H1 (cell line): ENCODE measurements at regions not wholly inside any gene's neighbourhood (a gene's known extent, or its start where the extent isn't known, plus 50 kb on each side); places are given as distances from the start of the nearest gene placed in this dataset.

Experiments used
- ATF3 ChIP-seq: IDR thresholded peaks from 2 replicates; pipeline ENCODE4 v1.6.1; 2011; ENCODE audit warnings: low read depth, mild to moderate bottlenecking, low read length; ENCODE audit not compliant: insufficient read depth
- CBX5 ChIP-seq: fragments of 300-800, 300-1000 bp; sonication (generic); IDR thresholded peaks from 2 replicates; pipeline ENCODE4 v1.7.1; 2016; ENCODE audit warnings: antibody characterized with exemption, low read length, low read depth
- CBX8 ChIP-seq: fragments of 300-800, 300-1000 bp; sonication (generic); IDR thresholded peaks from 2 replicates; pipeline ENCODE4 v1.7.1; 2016; ENCODE audit warnings: low read depth, low read length, borderline replicate concordance
- CEBPB ChIP-seq: IDR thresholded peaks from 2 replicates; pipeline ENCODE4 v1.6.1; 2012; ENCODE audit warnings: low read depth, low read length
- CHD2 ChIP-seq: IDR thresholded peaks from 2 replicates; pipeline ENCODE4 v1.6.1; 2012; ENCODE audit warnings: low read length, improper control_type of control experiment
- CTCF ChIP-seq, 3 experiments: IDR thresholded peaks; 1 replicate in 2 of 3; 2 replicates in 1 of 3; pipeline versions ENCODE4 v1.5.1 to v1.6.1; 2011; ENCODE audit warnings: low read length in 3 of 3, mild to moderate bottlenecking in 3 of 3, inconsistent platforms in 2 of 3, low read depth in 1 of 3, moderate library complexity in 1 of 3; ENCODE audit not compliant: insufficient read depth in 1 of 3; ENCODE audit errors: control extremely low read depth in 1 of 3
- EZH2 ChIP-seq: fragments of 200-600 bp; sonication (generic); IDR thresholded peaks from 2 replicates; pipeline ENCODE4 v1.7.1; 2012; ENCODE audit warnings: low read depth, mild to moderate bottlenecking, moderate library complexity, low read length, inconsistent platforms; ENCODE audit not compliant: severe bottlenecking
- POLR2A ChIP-seq, 2 experiments: IDR thresholded peaks; 1 replicate in 1 of 2; 2 replicates in 1 of 2; pipeline ENCODE4 v1.6.1; 2011; ENCODE audit warnings: low read depth in 2 of 2, low read length in 2 of 2, mild to moderate bottlenecking in 2 of 2; ENCODE audit errors: control extremely low read depth in 1 of 2
- POLR2AphosphoS5 ChIP-seq: IDR thresholded peaks from 2 replicates; pipeline ENCODE4 v1.6.1; 2011; ENCODE audit warnings: low read depth, low read length
- RFX5 ChIP-seq: IDR thresholded peaks from 2 replicates; pipeline ENCODE4 v1.6.1; 2011; ENCODE audit warnings: low read depth, low read length, improper control_type of control experiment, borderline replicate concordance
- SUZ12 ChIP-seq: fragments of 200-600 bp; sonication (generic); IDR thresholded peaks from 2 replicates; pipeline ENCODE4 v1.6.1; 2012; ENCODE audit warnings: mild to moderate bottlenecking, inconsistent platforms, low read length, moderate library complexity, mixed read lengths
- TEAD4 ChIP-seq: IDR thresholded peaks from 2 replicates; pipeline ENCODE4 v1.6.1; 2012; ENCODE audit warnings: low read depth, low read length, inconsistent platforms, mixed read lengths
- YY1 ChIP-seq: IDR thresholded peaks from 2 replicates; pipeline ENCODE4 v1.6.1; 2011; ENCODE audit warnings: low read depth, mild to moderate bottlenecking, low read length

DNA sequence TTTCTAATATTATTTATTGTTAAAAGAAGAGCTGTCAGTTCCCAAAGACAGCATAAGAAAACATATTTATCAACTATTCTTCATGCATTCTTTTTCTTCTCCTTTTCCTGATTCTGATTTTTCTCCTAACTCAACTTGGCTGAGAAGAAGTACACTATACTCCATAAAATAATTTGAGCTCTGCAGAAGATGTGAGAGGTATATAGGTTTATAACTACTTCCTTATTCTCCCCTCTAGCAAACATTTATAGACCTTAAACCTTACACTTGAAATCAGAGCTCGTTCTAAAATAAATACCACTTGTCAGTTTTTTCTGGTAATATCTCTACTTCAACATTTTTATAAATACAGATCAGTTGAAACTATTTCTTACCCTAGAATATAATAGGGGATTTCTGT, 724.8 kb upstream of the GRAMD2B start:
- TF ChIP-seq CTCF (IDR thresholded peaks at IDR 0.05; ENCODE audit: control extremely low read depth in 1 of 3, insufficient read depth in 1 of 3, low read depth in 1 of 3, low read length in 3 of 3) (no peak), YY1 (no peak), EZH2 (no peak), ATF3 (no peak), TEAD4 (no peak), RFX5 (no peak), POLR2A (IDR thresholded peaks at IDR 0.05; ENCODE audit: control extremely low read depth in 1 of 2, low read depth in 2 of 2, low read length in 2 of 2) (no peak), CBX8 (no peak), SUZ12 (no peak), CEBPB (no peak), CBX5 (no peak), CHD2 (no peak), POLR2AphosphoS5 (no peak)
